ENCODE measurements at regions not wholly inside any gene's neighbourhood (a gene's known extent, or its start where the extent isn't known, plus 50 kb on each side); places are given as distances from the start of the nearest gene placed in this dataset.

DNA sequence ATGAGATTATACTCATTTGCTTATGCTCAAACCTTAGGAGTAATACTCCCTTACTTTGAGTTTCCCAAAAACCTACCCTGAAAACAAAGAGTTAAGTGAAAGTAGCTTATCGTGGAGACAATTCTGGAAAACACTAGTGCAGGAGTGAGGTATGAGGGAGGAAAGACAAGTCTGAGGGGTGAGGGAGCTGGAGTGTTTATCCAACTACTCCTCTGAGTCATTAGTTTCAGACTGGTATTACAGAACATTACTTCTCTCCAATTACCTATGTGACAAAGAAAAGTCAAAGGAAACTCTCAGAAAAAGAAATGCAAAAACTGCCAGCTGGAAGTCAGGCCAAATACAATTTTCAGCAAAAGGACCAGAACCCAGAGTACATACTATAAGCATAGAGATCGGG, 171.1 kb upstream of the SPTLC3 start:
- TF ChIP-seq, protein P1, sequence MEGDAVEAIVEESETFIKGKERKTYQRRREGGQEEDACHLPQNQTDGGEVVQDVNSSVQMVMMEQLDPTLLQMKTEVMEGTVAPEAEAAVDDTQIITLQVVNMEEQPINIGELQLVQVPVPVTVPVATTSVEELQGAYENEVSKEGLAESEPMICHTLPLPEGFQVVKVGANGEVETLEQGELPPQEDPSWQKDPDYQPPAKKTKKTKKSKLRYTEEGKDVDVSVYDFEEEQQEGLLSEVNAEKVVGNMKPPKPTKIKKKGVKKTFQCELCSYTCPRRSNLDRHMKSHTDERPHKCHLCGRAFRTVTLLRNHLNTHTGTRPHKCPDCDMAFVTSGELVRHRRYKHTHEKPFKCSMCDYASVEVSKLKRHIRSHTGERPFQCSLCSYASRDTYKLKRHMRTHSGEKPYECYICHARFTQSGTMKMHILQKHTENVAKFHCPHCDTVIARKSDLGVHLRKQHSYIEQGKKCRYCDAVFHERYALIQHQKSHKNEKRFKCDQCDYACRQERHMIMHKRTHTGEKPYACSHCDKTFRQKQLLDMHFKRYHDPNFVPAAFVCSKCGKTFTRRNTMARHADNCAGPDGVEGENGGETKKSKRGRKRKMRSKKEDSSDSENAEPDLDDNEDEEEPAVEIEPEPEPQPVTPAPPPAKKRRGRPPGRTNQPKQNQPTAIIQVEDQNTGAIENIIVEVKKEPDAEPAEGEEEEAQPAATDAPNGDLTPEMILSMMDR (conservative IDR thresholded peaks at IDR 0.05 in 1 of 2, IDR thresholded peaks at IDR 0.05 in 1 of 2; ENCODE audit: low read depth in 1 of 2, low read length in 2 of 2): no peak
- no peak for TF ChIP-seq EZH2 (IDR thresholded peaks at IDR 0.05; ENCODE audit: low read length, missing control alignments)
